ENCODE measurements at regions not wholly inside any gene's neighbourhood (a gene's known extent, or its start where the extent isn't known, plus 50 kb on each side); places are given as distances from the start of the nearest gene placed in this dataset.

GRCh38 chr1:41293779-41294178 is 51.7 kb upstream of the SCMH1 start:
- Mint-ChIP-seq H3K4me3 (no peak overlapping the region), H3K9me3 (ENCODE audit: insufficient read depth) (no peaks in the 10 kb centered on the region), H3K4me1 (no peaks in the 10 kb centered on the region), H3K27ac (no peak overlapping the region), H3K27me3 (peaks cover 28% of the 10 kb centered on the region)
- CTCF ChIA-PET = interaction anchor here (0.6 kb wide), 1 partner anchor 11 kb away, joined by 4 read pairs; no protein-coding TSS in a partner anchor
- ATAC-seq (ENCODE audit: low read depth) = no peak
- Histone ChIP-seq H3K9ac (ENCODE audit: low read length) (no peak overlapping the region), H3K9me3 (ENCODE audit: control extremely low read depth in 1 of 3, control insufficient read depth in 2 of 3, insufficient read depth in 1 of 3, low read length in 2 of 3) (no peaks in the 10 kb centered on the region), H3K27me3 (replicated peaks in 1 of 4; ENCODE audit: control extremely low read depth in 1 of 4, control insufficient read depth in 3 of 4, insufficient read depth in 4 of 4, low read length in 3 of 4) (peaks cover 0 to 7% (median 3%) of the 10 kb centered on the region in 4 experiments), H2AFZ (ENCODE audit: insufficient read depth, low read depth, low read length, poor library complexity, severe bottlenecking) (no peak overlapping the region), H3K27ac (ENCODE audit: low read length in 2 of 2) (no peak overlapping the region), H3K79me2 (ENCODE audit: control insufficient read depth, insufficient read depth, low read length) (no peaks in the 10 kb centered on the region), H3K4me3 (ENCODE audit: control extremely low read depth in 1 of 5, extremely low read depth in 1 of 5, insufficient read depth in 1 of 5, low read depth in 2 of 5, low read length in 4 of 5) (no peak overlapping the region), H3K36me3 (replicated peaks in 1 of 2; ENCODE audit: control extremely low read depth in 1 of 2, control insufficient read depth in 1 of 2, extremely low read depth in 1 of 2, insufficient read depth in 2 of 2, low read length in 1 of 2) (no peaks in the 10 kb centered on the region), H4K20me1 (ENCODE audit: control insufficient read depth, insufficient read depth, low read length, poor library complexity, severe bottlenecking) (no peaks in the 10 kb centered on the region), H3K4me1 (ENCODE audit: control insufficient read depth in 2 of 2, insufficient read depth in 2 of 2, low read length in 2 of 2) (no peaks in the 10 kb centered on the region), H3K4me2 (replicated peaks; ENCODE audit: low read depth, low read length, poor library complexity, severe bottlenecking) (no peak overlapping the region)
- intact Hi-C loops (cut with micrococcal nuclease) = no loop called here
- no peak for DNase-seq
- WGBS (ENCODE audit: insufficient coverage) = 100% methylated on average over 2 of the region's 2 CpGs
- POLR2A ChIA-PET = no interaction called here
- TF ChIP-seq, protein P1, sequence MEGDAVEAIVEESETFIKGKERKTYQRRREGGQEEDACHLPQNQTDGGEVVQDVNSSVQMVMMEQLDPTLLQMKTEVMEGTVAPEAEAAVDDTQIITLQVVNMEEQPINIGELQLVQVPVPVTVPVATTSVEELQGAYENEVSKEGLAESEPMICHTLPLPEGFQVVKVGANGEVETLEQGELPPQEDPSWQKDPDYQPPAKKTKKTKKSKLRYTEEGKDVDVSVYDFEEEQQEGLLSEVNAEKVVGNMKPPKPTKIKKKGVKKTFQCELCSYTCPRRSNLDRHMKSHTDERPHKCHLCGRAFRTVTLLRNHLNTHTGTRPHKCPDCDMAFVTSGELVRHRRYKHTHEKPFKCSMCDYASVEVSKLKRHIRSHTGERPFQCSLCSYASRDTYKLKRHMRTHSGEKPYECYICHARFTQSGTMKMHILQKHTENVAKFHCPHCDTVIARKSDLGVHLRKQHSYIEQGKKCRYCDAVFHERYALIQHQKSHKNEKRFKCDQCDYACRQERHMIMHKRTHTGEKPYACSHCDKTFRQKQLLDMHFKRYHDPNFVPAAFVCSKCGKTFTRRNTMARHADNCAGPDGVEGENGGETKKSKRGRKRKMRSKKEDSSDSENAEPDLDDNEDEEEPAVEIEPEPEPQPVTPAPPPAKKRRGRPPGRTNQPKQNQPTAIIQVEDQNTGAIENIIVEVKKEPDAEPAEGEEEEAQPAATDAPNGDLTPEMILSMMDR (IDR thresholded peaks at IDR 0.05) = no peak
- no peak for TF ChIP-seq EZH2 (IDR thresholded peaks at IDR 0.05; ENCODE audit: borderline replicate concordance, insufficient read depth, low read depth, low read length, poor library complexity, severe bottlenecking)
